H9 (cell line): ENCODE measurements at regions not wholly inside any gene's neighbourhood (a gene's known extent, or its start where the extent isn't known, plus 50 kb on each side); places are given as distances from the start of the nearest gene placed in this dataset.

Source experiments
- DNase-seq: peaks from one replicate; pipeline ENCODE4 v3.0.0-alpha.2; 2017
- H2AFZ ChIP-seq: one replicate; pipeline ENCODE4 v1.6.1; 2013; ENCODE audit warnings: mild to moderate bottlenecking, low read length, control low read depth, moderate library complexity
- H2AK5ac ChIP-seq: 2 replicates; pipeline ENCODE4 v1.6.1; 2013; ENCODE audit warnings: low read length, control low read depth, mixed read lengths; ENCODE audit not compliant: insufficient read length
- H2BK120ac ChIP-seq: one replicate; pipeline ENCODE4 v1.6.1; 2013; ENCODE audit warnings: low read depth, mild to moderate bottlenecking, low read length, control low read depth, inconsistent platforms; ENCODE audit not compliant: poor library complexity, severe bottlenecking
- H2BK12ac ChIP-seq: 2 replicates; pipeline ENCODE4 v1.6.1; 2013; ENCODE audit warnings: low read length, control low read depth, mixed read lengths, low read depth; ENCODE audit not compliant: insufficient read length
- H2BK15ac ChIP-seq: 2 replicates; pipeline ENCODE4 v1.6.1; 2013; ENCODE audit warnings: low read depth, low read length, control low read depth
- H2BK20ac ChIP-seq: one replicate; pipeline ENCODE4 v1.6.1; 2013; ENCODE audit warnings: low read depth, mild to moderate bottlenecking, low read length, control low read depth, inconsistent platforms; ENCODE audit not compliant: poor library complexity, severe bottlenecking
- H2BK5ac ChIP-seq: 2 replicates; pipeline ENCODE4 v1.6.1; 2013; ENCODE audit warnings: low read length, control low read depth, mixed read lengths; ENCODE audit not compliant: insufficient read length
- H3K14ac ChIP-seq: 2 replicates; pipeline ENCODE4 v1.6.1; 2013; ENCODE audit warnings: low read length, control low read depth; ENCODE audit not compliant: insufficient read depth
- H3K18ac ChIP-seq: 2 replicates; pipeline ENCODE4 v1.6.1; 2013; ENCODE audit warnings: low read depth, mild to moderate bottlenecking, mixed read lengths, low read length, control low read depth; ENCODE audit not compliant: insufficient read length
- H3K23ac ChIP-seq: 2 replicates; pipeline ENCODE4 v1.6.1; 2013; ENCODE audit warnings: low read length, control low read depth, mixed read lengths, low read depth; ENCODE audit not compliant: insufficient read length
- H3K23me2 ChIP-seq: 2 replicates; pipeline ENCODE4 v1.6.1; 2013; ENCODE audit warnings: low read depth, mild to moderate bottlenecking, mixed read lengths, low read length, control low read depth; ENCODE audit not compliant: insufficient read length, poor library complexity, severe bottlenecking
- H3K27ac ChIP-seq: 2 replicates; pipeline ENCODE4 v1.5.1; 2013; ENCODE audit warnings: low read length, control low read depth, mixed read lengths, low read depth; ENCODE audit not compliant: insufficient read length
- H3K27me3 ChIP-seq: 2 replicates; pipeline ENCODE4 v1.6.1; 2013; ENCODE audit warnings: low read length, control low read depth, inconsistent platforms; ENCODE audit not compliant: insufficient read depth
- H3K4ac ChIP-seq: 2 replicates; pipeline ENCODE4 v1.6.1; 2013; ENCODE audit warnings: low read depth, mild to moderate bottlenecking, control low read depth, inconsistent platforms, low read length, moderate library complexity
- H3K4me1 ChIP-seq: 2 replicates; pipeline ENCODE4 v1.6.1; 2013; ENCODE audit warnings: low read length, control low read depth, inconsistent platforms; ENCODE audit not compliant: insufficient read depth
- H3K4me2 ChIP-seq: 2 replicates; pipeline ENCODE4 v1.6.1; 2013; ENCODE audit warnings: low read length, control low read depth, mixed read lengths; ENCODE audit not compliant: insufficient read length, insufficient read depth
- H3K56ac ChIP-seq: 2 replicates; pipeline ENCODE4 v1.6.1; 2013; ENCODE audit warnings: low read depth, mild to moderate bottlenecking, mixed read lengths, low read length, control low read depth; ENCODE audit not compliant: insufficient read length
- H3K79me1 ChIP-seq: 2 replicates; pipeline ENCODE4 v1.6.1; 2013; ENCODE audit warnings: low read depth, mild to moderate bottlenecking, moderate library complexity, low read length, control low read depth, inconsistent platforms; ENCODE audit not compliant: insufficient read depth, poor library complexity, severe bottlenecking
- H3K79me2 ChIP-seq: 2 replicates; pipeline ENCODE4 v1.6.1; 2013; ENCODE audit warnings: low read length, control low read depth, inconsistent platforms; ENCODE audit not compliant: insufficient read depth
- H3K9ac ChIP-seq: 2 replicates; pipeline ENCODE4 v1.6.1; 2013; ENCODE audit warnings: low read length, control low read depth, mixed read lengths; ENCODE audit not compliant: insufficient read length; ENCODE audit errors: extremely low read depth
- H3K9me3 ChIP-seq: one replicate; pipeline ENCODE4 v1.6.1; 2013; ENCODE audit warnings: low read depth, low read length, inconsistent platforms; ENCODE audit not compliant: control insufficient read depth
- H3T11ph ChIP-seq: one replicate; pipeline ENCODE4 v1.6.1; 2013; ENCODE audit warnings: mild to moderate bottlenecking, low read length, control low read depth, inconsistent platforms
- H4K20me1 ChIP-seq: one replicate; pipeline ENCODE4 v1.6.1; 2013; ENCODE audit not compliant: control insufficient read depth, insufficient read length, insufficient read depth
- H4K5ac ChIP-seq: 2 replicates; pipeline ENCODE4 v1.6.1; 2013; ENCODE audit warnings: low read depth, mild to moderate bottlenecking, mixed read lengths, low read length, control low read depth; ENCODE audit not compliant: insufficient read length
- H4K8ac ChIP-seq: replicated peaks from 2 replicates; pipeline ENCODE4 v1.6.1; 2013; ENCODE audit warnings: low read length, control low read depth, mixed read lengths, low read depth; ENCODE audit not compliant: insufficient read length
- H4K91ac ChIP-seq: 2 replicates; pipeline ENCODE4 v1.6.1; 2013; ENCODE audit warnings: low read depth, mild to moderate bottlenecking, moderate library complexity, mixed read lengths, low read length, control low read depth; ENCODE audit not compliant: insufficient read length
- H3K27ac Mint-ChIP-seq, 3 experiments: 2 replicates in 2 of 3; 3 replicates in 1 of 3; pipeline ENCODE4 v1.8.0; 2020 to 2021; ENCODE audit warnings: mixed read lengths in 3 of 3, mild to moderate bottlenecking in 1 of 3, moderate library complexity in 1 of 3
- H3K27me3 Mint-ChIP-seq: 2 replicates; pipeline ENCODE4 v1.8.0; 2021; ENCODE audit warnings: low read depth, mild to moderate bottlenecking, moderate library complexity, mixed read lengths
- H3K36me3 Mint-ChIP-seq, 3 experiments: 2 replicates in 2 of 3; 3 replicates in 1 of 3; pipeline ENCODE4 v1.8.0; 2020 to 2021; ENCODE audit warnings: low read depth in 3 of 3, mixed read lengths in 3 of 3; ENCODE audit not compliant: insufficient read depth in 1 of 3
- H3K4me1 Mint-ChIP-seq, 2 experiments: 2 replicates each; pipeline ENCODE4 v1.8.0; 2020; ENCODE audit warnings: mixed read lengths in 2 of 2
- H3K4me3 Mint-ChIP-seq, 2 experiments: 2 replicates in 1 of 2; 3 replicates in 1 of 2; pipeline ENCODE4 v1.8.0; 2020 to 2021; ENCODE audit warnings: mild to moderate bottlenecking in 2 of 2, mixed read lengths in 2 of 2, moderate library complexity in 1 of 2
- H3K9me3 Mint-ChIP-seq, 2 experiments: 2 replicates in 1 of 2; 3 replicates in 1 of 2; pipeline ENCODE4 v1.8.0; 2020; ENCODE audit warnings: mild to moderate bottlenecking in 2 of 2, mixed read lengths in 2 of 2, moderate library complexity in 1 of 2
- WGBS: extraction: QIAGEN DNeasy Blood & Tissue Kit; methylation state at CpG from one replicate; pipeline ENCODE4 v1.1.7; 2013; ENCODE audit warnings: missing lambda C conversion rate, low lambda C conversion rate, mixed read lengths; ENCODE audit not compliant: insufficient read length; ENCODE audit errors: extremely low coverage; 5-methylcytosine and 5-hydroxymethylcytosine counted together
- TF ChIP-seq, protein P1 (sequence below): fragments of 200-600 bp; sonication (generic); conservative IDR thresholded peaks from 3 replicates; pipeline ENCODE4 v1.8.0; 2021; ENCODE audit warnings: antibody characterized with exemption, mild to moderate bottlenecking

DNA sequence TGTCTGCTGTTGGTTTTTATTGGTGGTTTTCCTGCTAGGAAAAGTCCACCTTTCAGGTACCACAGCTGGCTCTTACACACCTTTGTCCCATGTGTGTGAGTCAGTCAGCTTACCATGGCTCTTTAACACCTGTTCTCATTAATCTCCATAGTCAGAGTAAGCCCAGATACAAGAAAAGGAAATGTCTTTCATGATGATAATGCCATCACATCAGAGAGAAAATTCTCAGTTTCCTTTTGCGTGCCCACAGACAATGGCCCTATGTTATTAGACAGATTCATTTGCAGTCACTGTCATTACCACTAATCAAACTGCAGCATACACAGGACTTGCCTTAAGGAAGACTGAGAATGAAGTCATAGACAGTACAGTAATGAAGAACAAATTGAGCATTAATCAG lies 1583.6 kb upstream of the LRRTM3 start:
- Histone ChIP-seq H2AFZ (no peak overlapping the region), H4K5ac (no peak overlapping the region), H3K27me3 (no peaks in the 10 kb centered on the region), H3K27ac (no peak overlapping the region), H2AK5ac (no peak overlapping the region), H2BK20ac (no peak overlapping the region), H2BK5ac (no peak overlapping the region), H2BK12ac (no peak overlapping the region), H3K4ac (no peak overlapping the region), H3K9me3 (no peaks in the 10 kb centered on the region), H3K79me2 (no peaks in the 10 kb centered on the region), H3K4me2 (no peak overlapping the region), H4K20me1 (no peaks in the 10 kb centered on the region), H4K91ac (no peak overlapping the region), H3K14ac (no peak overlapping the region), H3K56ac (no peak overlapping the region), H2BK120ac (no peak overlapping the region), H3K23me2 (no peaks in the 10 kb centered on the region), H3K79me1 (no peaks in the 10 kb centered on the region), H3K9ac (no peak overlapping the region), H2BK15ac (no peak overlapping the region), H3T11ph (no peak overlapping the region), H4K8ac (no peak overlapping the region), H3K23ac (no peak overlapping the region), H3K18ac (no peak overlapping the region), H3K4me1 (no peaks in the 10 kb centered on the region)
- no peak overlapping the region for H3K27ac Mint-ChIP-seq
- TF ChIP-seq, protein P1, sequence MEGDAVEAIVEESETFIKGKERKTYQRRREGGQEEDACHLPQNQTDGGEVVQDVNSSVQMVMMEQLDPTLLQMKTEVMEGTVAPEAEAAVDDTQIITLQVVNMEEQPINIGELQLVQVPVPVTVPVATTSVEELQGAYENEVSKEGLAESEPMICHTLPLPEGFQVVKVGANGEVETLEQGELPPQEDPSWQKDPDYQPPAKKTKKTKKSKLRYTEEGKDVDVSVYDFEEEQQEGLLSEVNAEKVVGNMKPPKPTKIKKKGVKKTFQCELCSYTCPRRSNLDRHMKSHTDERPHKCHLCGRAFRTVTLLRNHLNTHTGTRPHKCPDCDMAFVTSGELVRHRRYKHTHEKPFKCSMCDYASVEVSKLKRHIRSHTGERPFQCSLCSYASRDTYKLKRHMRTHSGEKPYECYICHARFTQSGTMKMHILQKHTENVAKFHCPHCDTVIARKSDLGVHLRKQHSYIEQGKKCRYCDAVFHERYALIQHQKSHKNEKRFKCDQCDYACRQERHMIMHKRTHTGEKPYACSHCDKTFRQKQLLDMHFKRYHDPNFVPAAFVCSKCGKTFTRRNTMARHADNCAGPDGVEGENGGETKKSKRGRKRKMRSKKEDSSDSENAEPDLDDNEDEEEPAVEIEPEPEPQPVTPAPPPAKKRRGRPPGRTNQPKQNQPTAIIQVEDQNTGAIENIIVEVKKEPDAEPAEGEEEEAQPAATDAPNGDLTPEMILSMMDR = no peak
- no CpG with 5 or more reads among the region's 1 CpG for WGBS
- no peak overlapping the region for H3K4me3 Mint-ChIP-seq
- H3K4me1 Mint-ChIP-seq = no peaks in the 10 kb centered on the region
- DNase-seq = no peak
- H3K36me3 Mint-ChIP-seq = no peaks in the 10 kb centered on the region
- H3K27me3 Mint-ChIP-seq = no peaks in the 10 kb centered on the region
- H3K9me3 Mint-ChIP-seq = no peaks in the 10 kb centered on the region
